ENCODE measurements at regions not wholly inside any gene's neighbourhood (a gene's known extent, or its start where the extent isn't known, plus 50 kb on each side); places are given as distances from the start of the nearest gene placed in this dataset.
"Not testable (repeated sequence)": the region's sequence is repeated elsewhere in the genome, so short reads cannot be mapped to it uniquely, and the experiment has no call there.

GRCh38 chr3:27049792-27050191 lies 319.4 kb downstream of the NEK10 start:
- intact Hi-C loops (cut with DNase I), result no loop called here
- H3K27ac ChIP-seq (replicated peaks in 1 of 4), result no peak overlapping the region
- 50% methylated on average over 2 of the region's 2 CpGs for WGBS
- H3K4me3 ChIP-seq, result no peak overlapping the region
- H3K9me3 ChIP-seq, result peaks cover 0 to 20% (median 6%) of the 10 kb centered on the region in 4 donors
- TF ChIP-seq EP300 (IDR thresholded peaks at IDR 0.05), result no peak
- no peaks in the 10 kb centered on the region for H3K36me3 ChIP-seq
- no peak for DNase-seq (ENCODE audit: extremely low spot score)
- no peaks in the 10 kb centered on the region for H3K27me3 ChIP-seq
- H3K4me1 ChIP-seq, result no peaks in the 10 kb centered on the region

- H3K36me3 ChIP-seq; intact Hi-C loops (cut with DNase I); H3K27ac ChIP-seq (replicated peaks in 1 of 4); DNase-seq (ENCODE audit: extremely low spot score); H3K4me1 ChIP-seq; H3K27me3 ChIP-seq; H3K4me3 ChIP-seq: not testable (repeated sequence)
- 95% methylated on average over 3 of the region's 3 CpGs for WGBS
- peaks cover 0 to 20% (median 7%) of the 10 kb centered on the region in 4 donors for H3K9me3 ChIP-seq
Measured at GRCh38 chr3:27051527-27051926, 317.7 kb downstream of the NEK10 start.

- no peak for DNase-seq (ENCODE audit: extremely low spot score)
- H3K27ac ChIP-seq (replicated peaks in 1 of 4), result no peak overlapping the region
- no peaks in the 10 kb centered on the region for H3K36me3 ChIP-seq
- intact Hi-C loops (cut with DNase I), result no loop called here
- no peaks in the 10 kb centered on the region for H3K4me1 ChIP-seq
- TF ChIP-seq CTCF (IDR thresholded peaks at IDR 0.05) (no peak), POLR2AphosphoS5 (IDR thresholded peaks at IDR 0.05) (no peak), POLR2A (IDR thresholded peaks at IDR 0.05; ENCODE audit: low read depth) (no peak), EP300 (IDR thresholded peaks at IDR 0.05) (no peak)
- H3K27me3 ChIP-seq, result no peaks in the 10 kb centered on the region
- peaks cover 0 to 20% (median 13%) of the 10 kb centered on the region in 4 donors for H3K9me3 ChIP-seq
- 84% methylated on average over 2 of the region's 2 CpGs for WGBS
- no peak overlapping the region for H3K4me3 ChIP-seq
Measured at GRCh38 chr3:27056326-27056725, 312.9 kb downstream of the NEK10 start.

GRCh38 chr3:27059489-27059888 lies 309.7 kb downstream of the NEK10 start:
- Histone ChIP-seq H3K4me3 (no peak overlapping the region), H3K9me3 (peaks cover 0 to 12% (median 3%) of the 10 kb centered on the region in 4 donors), H3K36me3 (no peaks in the 10 kb centered on the region), H3K27ac (replicated peaks in 1 of 4) (no peak overlapping the region), H3K27me3 (no peaks in the 10 kb centered on the region), H3K4me1 (no peaks in the 10 kb centered on the region)
- no peak for DNase-seq (ENCODE audit: extremely low spot score)
- no peak for TF ChIP-seq EP300 (IDR thresholded peaks at IDR 0.05)
- TF ChIP-seq POLR2AphosphoS5 (IDR thresholded peaks at IDR 0.05), result no peak
- TF ChIP-seq CTCF (IDR thresholded peaks at IDR 0.05), result no peak
- no peak for TF ChIP-seq POLR2A (IDR thresholded peaks at IDR 0.05; ENCODE audit: low read depth)
- intact Hi-C loops (cut with DNase I), result no loop called here
